ENCODE measurements at regions not wholly inside any gene's neighbourhood (a gene's known extent, or its start where the extent isn't known, plus 50 kb on each side); places are given as distances from the start of the nearest gene placed in this dataset.
A peak's percentile ranks its signal among the peaks of the same experiment; 100 is the strongest.

GRCh38 chr19:30217461-30217860 is 154.7 kb upstream of the ZNF536 start:
- no peak for ATAC-seq

- ATAC-seq, result no peak
Observed at GRCh38 chr19:30219702-30220101, 152.5 kb upstream of the ZNF536 start.

GRCh38 chr19:30221176-30221575 is 151.0 kb upstream of the ZNF536 start:
- no peak for ATAC-seq

GRCh38 chr19:30222428-30222873 is 149.7 kb upstream of the ZNF536 start:
- no peak for ATAC-seq

- no peak for ATAC-seq
Observed at GRCh38 chr19:30222992-30223865, 149.0 kb upstream of the ZNF536 start.

- ATAC-seq, result no peak
Observed at GRCh38 chr19:30223866-30224688, 148.1 kb upstream of the ZNF536 start.

GRCh38 chr19:30224689-30225606 is 147.2 kb upstream of the ZNF536 start:
- ATAC-seq, result no peak

- no peak for ATAC-seq
Observed at GRCh38 chr19:30225676-30226463, 146.3 kb upstream of the ZNF536 start.

GRCh38 chr19:30226464-30227011 is 145.6 kb upstream of the ZNF536 start:
- ATAC-seq, result no peak

GRCh38 chr19:30227012-30227621 is 145.1 kb upstream of the ZNF536 start:
- ATAC-seq, result no peak

- ATAC-seq, result peak; percentile 61
Observed at GRCh38 chr19:30227661-30228112, 144.5 kb upstream of the ZNF536 start.

- ATAC-seq, result no peak
Observed at GRCh38 chr19:30228113-30228834, 143.9 kb upstream of the ZNF536 start.

- ATAC-seq, result no peak
Observed at GRCh38 chr19:30228835-30229524, 143.2 kb upstream of the ZNF536 start.

- ATAC-seq, result no peak
Observed at GRCh38 chr19:30229525-30230174, 142.5 kb upstream of the ZNF536 start.

GRCh38 chr19:30231408-30232318 is 140.5 kb upstream of the ZNF536 start:
- no peak for ATAC-seq

- no peak for ATAC-seq
Observed at GRCh38 chr19:30233375-30233774, 138.8 kb upstream of the ZNF536 start.

- no peak for ATAC-seq
Observed at GRCh38 chr19:30235946-30236345, 136.2 kb upstream of the ZNF536 start.

GRCh38 chr19:30236587-30236986 is 135.6 kb upstream of the ZNF536 start:
- no peak for ATAC-seq
